Prostate gland (tissue), 2 donors: ENCODE measurements at regions not wholly inside any gene's neighbourhood (a gene's known extent, or its start where the extent isn't known, plus 50 kb on each side); places are given as distances from the start of the nearest gene placed in this dataset.

Experiments
- CTCF ChIP-seq, 4 experiments: fragments of 200-600 bp in 2 of 4; fragments of 450-650 bp in 2 of 4; sonication (generic) in 2 of 4; IDR thresholded peaks; 1 replicate in 3 of 4; 2 replicates in 1 of 4; pipeline ENCODE4 v1.5.1; 2016 to 2019; ENCODE audit warnings: antibody characterized with exemption in 4 of 4, mild to moderate bottlenecking in 2 of 4, moderate library complexity in 2 of 4
- POLR2A ChIP-seq: fragments of 450-650 bp; IDR thresholded peaks from one replicate; pipeline ENCODE4 v1.6.1; 2016; ENCODE audit warnings: antibody characterized with exemption, mild to moderate bottlenecking
- POLR2AphosphoS5 ChIP-seq: sonication (generic); formaldehyde crosslinking; IDR thresholded peaks from one replicate; pipeline ENCODE4 v1.6.1; 2017; ENCODE audit warnings: antibody characterized with exemption

- TF ChIP-seq CTCF (IDR thresholded peaks at IDR 0.05) = no peak
- no peak for TF ChIP-seq POLR2A
- TF ChIP-seq POLR2AphosphoS5 = no peak
These were observed 253.7 kb downstream of the DUSP6 start for GRCh38 chr12:89098441-89099112.
